Adrenal gland (tissue), 9 donors: ENCODE measurements at regions not wholly inside any gene's neighbourhood (a gene's known extent, or its start where the extent isn't known, plus 50 kb on each side); places are given as distances from the start of the nearest gene placed in this dataset.

Experiments
- DNase-seq, 7 donors: peaks; one replicate each; pipeline ENCODE4 v3.0.0-alpha.2; 2019 to 2020
- H3K27ac ChIP-seq, 5 donors: fragments of 200-600 bp; sonication (generic) in 4 of 5; 1 replicate in 3 of 5; 2 replicates in 2 of 5; pipeline versions ENCODE4 v1.5.1 to v1.8.0; 2016 to 2020; ENCODE audit warnings: mild to moderate bottlenecking in 1 of 5
- H3K27me3 ChIP-seq: fragments of 200-600 bp; 2 replicates; pipeline ENCODE4 v1.8.0; 2021
- H3K36me3 ChIP-seq, 2 donors: fragments of 200-600 bp; replicated peaks in 1 of 2; 1 replicate in 1 of 2; 2 replicates in 1 of 2; pipeline versions ENCODE4 v1.5.1 to v1.8.0; 2018 to 2022
- H3K4me1 ChIP-seq, 2 donors: fragments of 200-600 bp; replicated peaks in 1 of 2; 1 replicate in 1 of 2; 2 replicates in 1 of 2; pipeline versions ENCODE4 v1.5.1 to v1.8.0; 2018 to 2021
- H3K4me3 ChIP-seq, 4 donors: fragments of 200-600 bp; sonication (generic) in 3 of 4; one replicate each; pipeline ENCODE4 v1.5.1; 2016 to 2018
- H3K9me3 ChIP-seq, 3 donors: fragments of 200-600 bp; sonication (generic) in 1 of 3; replicated peaks in 1 of 3; 1 replicate in 2 of 3; 2 replicates in 1 of 3; pipeline versions ENCODE4 v1.5.1 to v1.8.0; 2016 to 2021
- POLR2A ChIP-seq, 2 donors: fragments of 450-650 bp; IDR thresholded peaks; one replicate each; pipeline ENCODE4 v1.6.1; 2017; ENCODE audit warnings: antibody characterized with exemption in 2 of 2, mild to moderate bottlenecking in 2 of 2, moderate library complexity in 1 of 2
- WGBS, 4 donors: extraction: QIAGEN DNeasy Blood & Tissue Kit in 2 of 4; methylation state at CpG; one replicate each; pipeline versions ENCODE4 v1.1.5 to v1.1.7; 2013 to 2017; 5-methylcytosine and 5-hydroxymethylcytosine counted together
- intact Hi-C, 2 donors: fragments of 100-400 bp; cut with DNase I; formaldehyde crosslinking; loops; one replicate each; pipeline versions ENCODE4 v1.14.1 to v1.15.0; 2022 to 2023
- TF ChIP-seq, protein P1 (sequence below), 6 experiments: fragments of 450-650 bp in 4 of 6; fragments of 200-600 bp in 2 of 6; sonication (generic) in 1 of 6; IDR thresholded peaks; 1 replicate in 5 of 6; 2 replicates in 1 of 6; pipeline versions ENCODE4 v1.5.1 to v1.8.0; 2016 to 2021; ENCODE audit warnings: antibody characterized with exemption in 6 of 6, mild to moderate bottlenecking in 2 of 6, moderate library complexity in 1 of 6
- donor health status: healthy with polysubstance abuse.
- donor health status: Bipolar disorder and iron deficiency.
- donor health status: DM: yes; HTN: yes; CAD: no.
- donor health status: DM: no; HTN: no; CAD: no.
- donor health status: DM: no; HTN: no; CAD: no.

- Histone ChIP-seq H3K4me3 (no peak overlapping the region), H3K36me3 (no peaks in the 10 kb centered on the region), H3K27me3 (no peaks in the 10 kb centered on the region), H3K4me1 (peaks cover 0 to 3% of the 10 kb centered on the region in 2 donors), H3K9me3 (no peaks in the 10 kb centered on the region), H3K27ac (no peak overlapping the region)
- 84 to 88% (median 86%) methylated on average over 4 of the region's 4 CpGs for WGBS, 4 donors
- DNase-seq, result no peak
- TF ChIP-seq, protein P1, sequence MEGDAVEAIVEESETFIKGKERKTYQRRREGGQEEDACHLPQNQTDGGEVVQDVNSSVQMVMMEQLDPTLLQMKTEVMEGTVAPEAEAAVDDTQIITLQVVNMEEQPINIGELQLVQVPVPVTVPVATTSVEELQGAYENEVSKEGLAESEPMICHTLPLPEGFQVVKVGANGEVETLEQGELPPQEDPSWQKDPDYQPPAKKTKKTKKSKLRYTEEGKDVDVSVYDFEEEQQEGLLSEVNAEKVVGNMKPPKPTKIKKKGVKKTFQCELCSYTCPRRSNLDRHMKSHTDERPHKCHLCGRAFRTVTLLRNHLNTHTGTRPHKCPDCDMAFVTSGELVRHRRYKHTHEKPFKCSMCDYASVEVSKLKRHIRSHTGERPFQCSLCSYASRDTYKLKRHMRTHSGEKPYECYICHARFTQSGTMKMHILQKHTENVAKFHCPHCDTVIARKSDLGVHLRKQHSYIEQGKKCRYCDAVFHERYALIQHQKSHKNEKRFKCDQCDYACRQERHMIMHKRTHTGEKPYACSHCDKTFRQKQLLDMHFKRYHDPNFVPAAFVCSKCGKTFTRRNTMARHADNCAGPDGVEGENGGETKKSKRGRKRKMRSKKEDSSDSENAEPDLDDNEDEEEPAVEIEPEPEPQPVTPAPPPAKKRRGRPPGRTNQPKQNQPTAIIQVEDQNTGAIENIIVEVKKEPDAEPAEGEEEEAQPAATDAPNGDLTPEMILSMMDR (IDR thresholded peaks at IDR 0.05), result no peak
- TF ChIP-seq POLR2A (IDR thresholded peaks at IDR 0.05), result no peak
- intact Hi-C loops, result no loop called here
Measured at GRCh38 chr9:87065981-87066380, 118.7 kb upstream of the GAS1 start.

- Histone ChIP-seq H3K27me3 (no peaks in the 10 kb centered on the region), H3K27ac (no peak overlapping the region), H3K36me3 (no peaks in the 10 kb centered on the region), H3K4me3 (no peak overlapping the region), H3K4me1 (peaks cover 0 to 3% of the 10 kb centered on the region in 2 donors), H3K9me3 (no peaks in the 10 kb centered on the region)
- TF ChIP-seq, protein P1 (IDR thresholded peaks at IDR 0.05), result no peak
- TF ChIP-seq POLR2A (IDR thresholded peaks at IDR 0.05), result no peak
- intact Hi-C loops, result no loop called here
- 63 to 77% (median 73%) methylated on average over 1 of the region's 1 CpG for WGBS, 4 donors
- DNase-seq, result no peak
Measured at GRCh38 chr9:87067426-87067825, 120.1 kb upstream of the GAS1 start.

- WGBS, 4 donors, result 77 to 91% (median 89%) methylated on average over 4 of the region's 4 CpGs
- no peak overlapping the region for H3K27ac ChIP-seq
- no peak for DNase-seq
- H3K4me1 ChIP-seq, result peaks cover 0 to 3% of the 10 kb centered on the region in 2 donors
- no peaks in the 10 kb centered on the region for H3K9me3 ChIP-seq
- TF ChIP-seq, protein P1 (IDR thresholded peaks at IDR 0.05), result no peak
- no peak for TF ChIP-seq POLR2A (IDR thresholded peaks at IDR 0.05)
- no peak overlapping the region for H3K4me3 ChIP-seq
- H3K36me3 ChIP-seq, result no peaks in the 10 kb centered on the region
- intact Hi-C loops, result no loop called here
- no peaks in the 10 kb centered on the region for H3K27me3 ChIP-seq
Measured at GRCh38 chr9:87068177-87068840, 121.0 kb upstream of the GAS1 start.

- Histone ChIP-seq H3K9me3 (no peaks in the 10 kb centered on the region), H3K27ac (no peak overlapping the region), H3K27me3 (no peaks in the 10 kb centered on the region), H3K36me3 (no peaks in the 10 kb centered on the region), H3K4me3 (no peak overlapping the region), H3K4me1 (no peaks in the 10 kb centered on the region)
- no peak for TF ChIP-seq POLR2A (IDR thresholded peaks at IDR 0.05)
- TF ChIP-seq, protein P1 (IDR thresholded peaks at IDR 0.05), result no peak
- intact Hi-C loops, result no loop called here
- no peak for DNase-seq
- 37 to 44% (median 40%) methylated on average over 3 of the region's 3 CpGs for WGBS, 4 donors
Measured at GRCh38 chr9:87069690-87070089, 122.4 kb upstream of the GAS1 start.
